ENCODE measurements at regions not wholly inside any gene's neighbourhood (a gene's known extent, or its start where the extent isn't known, plus 50 kb on each side); places are given as distances from the start of the nearest gene placed in this dataset.

- DNase-seq = no peak
Measured at GRCh38 chr10:44478040-44478439, 93.1 kb upstream of the CXCL12 start.

- no peak for DNase-seq
Measured at GRCh38 chr10:44478876-44479705, 94.2 kb upstream of the CXCL12 start.

- no peak for DNase-seq
Measured at GRCh38 chr10:44492678-44493077, 107.8 kb upstream of the CXCL12 start.

GRCh38 chr10:44498222-44498621, 113.3 kb upstream of the CXCL12 start:
- DNase-seq = no peak

- DNase-seq = no peak
Measured at GRCh38 chr10:44500451-44500850, 115.6 kb upstream of the CXCL12 start.

- no peak for DNase-seq
Measured at GRCh38 chr10:44506386-44506785, 121.5 kb upstream of the CXCL12 start.

GRCh38 chr10:44510379-44511115, 125.7 kb upstream of the CXCL12 start:
- no peak for DNase-seq

- no peak for DNase-seq
Measured at GRCh38 chr10:44511166-44511565, 126.3 kb upstream of the CXCL12 start.

GRCh38 chr10:44511601-44512000, 126.7 kb upstream of the CXCL12 start:
- DNase-seq = no peak

- DNase-seq = no peak
Measured at GRCh38 chr10:44512431-44513022, 127.6 kb upstream of the CXCL12 start.

GRCh38 chr10:44513591-44513990, 128.7 kb upstream of the CXCL12 start:
- DNase-seq = no peak

GRCh38 chr10:44516891-44517290, 132.0 kb upstream of the CXCL12 start:
- DNase-seq = no peak

- DNase-seq = no peak
Measured at GRCh38 chr10:44517635-44518034, 132.7 kb upstream of the CXCL12 start.

GRCh38 chr10:44519361-44519760, 134.5 kb upstream of the CXCL12 start:
- DNase-seq = no peak

GRCh38 chr10:44520651-44521050, 135.8 kb upstream of the CXCL12 start:
- DNase-seq = no peak

GRCh38 chr10:44539178-44539577, 154.3 kb upstream of the CXCL12 start:
- DNase-seq = no peak

GRCh38 chr10:44552726-44553125, 167.8 kb upstream of the CXCL12 start:
- DNase-seq = no peak

- no peak for DNase-seq
Measured at GRCh38 chr10:44557596-44558191, 172.8 kb upstream of the CXCL12 start.

GRCh38 chr10:44558521-44558920, 173.6 kb upstream of the CXCL12 start:
- DNase-seq = no peak

- no peak for DNase-seq
Measured at GRCh38 chr10:44564361-44564760, 179.5 kb upstream of the CXCL12 start.

- no peak for DNase-seq
Measured at GRCh38 chr10:44564790-44565189, 179.9 kb upstream of the CXCL12 start.

GRCh38 chr10:44566786-44567185, 181.9 kb upstream of the CXCL12 start:
- DNase-seq = no peak

- no peak for DNase-seq
Measured at GRCh38 chr10:44567471-44567870, 182.6 kb upstream of the CXCL12 start.
